Heart right ventricle (tissue), 16 donors: ENCODE measurements at regions not wholly inside any gene's neighbourhood (a gene's known extent, or its start where the extent isn't known, plus 50 kb on each side); places are given as distances from the start of the nearest gene placed in this dataset.

Experiments used
- ATAC-seq, 8 donors: fragments of 200-7000 bp; cut with Tn5 transposase; one replicate each; pipeline ENCODE4 v1.9.1; 2020; ENCODE audit warnings: mild to moderate bottlenecking in 8 of 8, moderate library complexity in 8 of 8, moderate number of reproducible peaks in 1 of 8
- DNase-seq, 2 donors: peaks; one replicate each; pipeline ENCODE4 v3.0.0-alpha.2; 2020
- H3K27ac ChIP-seq, 10 donors: fragments of 200-600 bp; sonication (generic) in 2 of 10; one replicate each; pipeline versions ENCODE4 v1.5.0 to v1.8.0; 2020 to 2022; ENCODE audit warnings: mild to moderate bottlenecking in 3 of 10
- H3K27me3 ChIP-seq, 7 donors: fragments of 200-600 bp; one replicate each; pipeline ENCODE4 v1.8.0; 2021 to 2022; ENCODE audit warnings: mild to moderate bottlenecking in 2 of 7
- H3K36me3 ChIP-seq, 9 donors: fragments of 200-600 bp; sonication (generic) in 1 of 9; one replicate each; pipeline versions ENCODE4 v1.5.0 to v1.8.0; 2020 to 2022; ENCODE audit warnings: mild to moderate bottlenecking in 2 of 9
- H3K4me1 ChIP-seq, 9 donors: fragments of 200-600 bp; sonication (generic) in 1 of 9; one replicate each; pipeline versions ENCODE4 v1.5.0 to v1.8.0; 2020 to 2022; ENCODE audit warnings: mild to moderate bottlenecking in 4 of 9
- H3K4me3 ChIP-seq, 10 donors: fragments of 200-600 bp; sonication (generic) in 2 of 10; one replicate each; pipeline versions ENCODE4 v1.5.0 to v1.8.0; 2020 to 2022; ENCODE audit warnings: mild to moderate bottlenecking in 7 of 10, moderate library complexity in 2 of 10
- H3K9me3 ChIP-seq, 11 donors: fragments of 200-600 bp in 10 of 11; sonication (generic) in 2 of 11; one replicate each; pipeline versions ENCODE4 v1.5.0 to v1.8.0; 2013 to 2022; ENCODE audit warnings: mild to moderate bottlenecking in 2 of 11, control low read depth in 1 of 11, moderate library complexity in 1 of 11
- CTCF ChIP-seq, 9 donors: fragments of 200-600 bp; sonication (generic) in 2 of 9; IDR thresholded peaks; one replicate each; pipeline versions ENCODE4 v1.5.0 to v1.8.0; 2021 to 2022; ENCODE audit warnings: antibody characterized with exemption in 9 of 9, mild to moderate bottlenecking in 5 of 9, moderate library complexity in 1 of 9
- WGBS, 2 donors: extraction: QIAGEN DNeasy Blood & Tissue Kit; methylation state at CpG; one replicate each; pipeline ENCODE4 v1.1.7; 2013; ENCODE audit warnings: inconsistent platforms in 1 of 2; 5-methylcytosine and 5-hydroxymethylcytosine counted together
- intact Hi-C, 10 donors: fragments of 100-400 bp; cut with DNase I; formaldehyde crosslinking; loops; one replicate each; pipeline versions ENCODE4 v1.11.1 to v1.14.2; 2022
- donor health status: Arrhythmogenic right ventricular cardiomyopathy.
- donor health status: ischemic (EF 13 %, LVEDD 7.1; RV severe dilation, severe dysfunction).
- donor health status: healthy with polysubstance abuse.
- donor health status: DM: no; HTN: yes; CAD: no.
- donor health status: DM: no; HTN: no; CAD: no.
- donor health status: ischemic (EF 25% LVEDD 6.9; RV normal size, moderate dysfunction).
- donor health status: ischemic (EF 25% LVEDD 5.7; RV mildly dilated, moderate dysfunction).
- donor health status: healthy.
- donor health status: DM: yes; HTN: yes; CAD: no.
- donor health status: Ischemic cardiomyopathy.
- donor health status: ischemic (EF 35%, LVEDD 5.7; RV mildly dilated, moderate dysfunction).
- donor health status: nonischemic (EF 11% LVEDD 7.7; RV severe dilation, severe dysfunction).
- donor health status: DM: yes; HTN: yes; CAD: no.
- donor health status: PGD.
- donor health status: ischemic (EF 29% LVEDD 5.4; RV normal size, mild dysfunction).
- donor health status: nonischemic (EF 23%, LVEDD 6.1; RV moderate dilation, normal function).

- Histone ChIP-seq H3K4me1 (no peaks in the 10 kb centered on the region), H3K27ac (no peak overlapping the region), H3K9me3 (no peaks in the 10 kb centered on the region), H3K27me3 (no peaks in the 10 kb centered on the region), H3K4me3 (no peak overlapping the region), H3K36me3 (no peaks in the 10 kb centered on the region)
- DNase-seq (no peak), ATAC-seq (no peak)
- WGBS, 2 donors, result 38 to 56% methylated on average over 2 of the region's 2 CpGs
- TF ChIP-seq CTCF (IDR thresholded peaks at IDR 0.05), result no peak
- intact Hi-C loops, result no loop called here
Observed at GRCh38 chr5:96483878-96484277, 50.8 kb upstream of the PCSK1 start.

GRCh38 chr5:96487859-96488258 is 54.8 kb upstream of the PCSK1 start:
- no peak for ATAC-seq

GRCh38 chr5:96489532-96489931 is 56.5 kb upstream of the PCSK1 start:
- no peaks in the 10 kb centered on the region for H3K27me3 ChIP-seq
- H3K4me3 ChIP-seq, result no peak overlapping the region
- H3K4me1 ChIP-seq, result no peaks in the 10 kb centered on the region
- H3K9me3 ChIP-seq, result no peaks in the 10 kb centered on the region
- H3K27ac ChIP-seq, result no peak overlapping the region
- H3K36me3 ChIP-seq, result no peaks in the 10 kb centered on the region
- intact Hi-C loops, result no loop called here
- no peak for ATAC-seq
- WGBS, 2 donors, result 43 to 49% methylated on average over 2 of the region's 2 CpGs
- no peak for DNase-seq
- TF ChIP-seq CTCF (IDR thresholded peaks at IDR 0.05), result no peak

More at GRCh38 chr5:96487859-96488258, 54.8 kb upstream of the PCSK1 start:
- intact Hi-C loops, result no loop called here
- WGBS, 2 donors, result 41 to 62% methylated on average over 1 of the region's 1 CpG
- Histone ChIP-seq H3K36me3 (no peaks in the 10 kb centered on the region), H3K27me3 (no peaks in the 10 kb centered on the region), H3K4me1 (no peaks in the 10 kb centered on the region), H3K27ac (no peak overlapping the region), H3K9me3 (no peaks in the 10 kb centered on the region), H3K4me3 (no peak overlapping the region)
- no peak for TF ChIP-seq CTCF (IDR thresholded peaks at IDR 0.05)
- no peak for DNase-seq

- H3K4me1 ChIP-seq, result no peaks in the 10 kb centered on the region
- H3K9me3 ChIP-seq, result peaks cover 0 to 5% (median 0%) of the 10 kb centered on the region in 11 donors
- intact Hi-C loops, result no loop called here
- DNase-seq (no peak), ATAC-seq (no peak)
- no peak overlapping the region for H3K27ac ChIP-seq
- TF ChIP-seq CTCF (IDR thresholded peaks at IDR 0.05), result no peak
- no peaks in the 10 kb centered on the region for H3K36me3 ChIP-seq
- 70 to 76% methylated on average over 6 of the region's 6 CpGs for WGBS, 2 donors
- no peak overlapping the region for H3K4me3 ChIP-seq
- H3K27me3 ChIP-seq, result no peaks in the 10 kb centered on the region
Observed at GRCh38 chr5:96492459-96493047, 59.5 kb upstream of the PCSK1 start.
